ENCODE measurements at regions not wholly inside any gene's neighbourhood (a gene's known extent, or its start where the extent isn't known, plus 50 kb on each side); places are given as distances from the start of the nearest gene placed in this dataset.
"Not testable (repeated sequence)": the region's sequence is repeated elsewhere in the genome, so short reads cannot be mapped to it uniquely, and the experiment has no call there.

DNA sequence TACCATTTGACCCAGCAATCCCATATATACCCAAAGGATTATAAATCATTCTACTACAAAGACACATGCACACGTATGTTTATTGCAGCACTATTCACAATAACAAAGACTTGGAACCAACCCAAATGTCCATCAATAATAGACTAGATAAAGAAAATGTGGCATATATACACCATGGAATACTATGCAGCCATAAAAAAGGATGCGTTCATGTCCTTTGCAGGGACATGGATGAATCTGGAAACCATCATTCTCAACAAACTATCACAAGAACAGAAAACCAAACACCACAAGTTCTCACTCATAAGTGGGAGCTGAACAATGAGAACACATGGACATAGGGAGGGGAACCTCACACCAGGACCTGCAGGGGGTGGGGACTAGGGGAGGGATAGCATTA is 130.6 kb upstream of the DUSP22 start:
- DNase-seq; H3K27me3 ChIP-seq; H3K4me3 ChIP-seq; intact Hi-C loops (cut with DNase I); H3K4me1 ChIP-seq (ENCODE audit: insufficient read depth); H3K9me3 ChIP-seq; H3K27ac ChIP-seq; H3K36me3 ChIP-seq: not testable (repeated sequence)
- 75 to 87% (median 75%) methylated on average over 2 of the region's 2 CpGs for whole genome bisulfite sequencing, 3 donors

DNA sequence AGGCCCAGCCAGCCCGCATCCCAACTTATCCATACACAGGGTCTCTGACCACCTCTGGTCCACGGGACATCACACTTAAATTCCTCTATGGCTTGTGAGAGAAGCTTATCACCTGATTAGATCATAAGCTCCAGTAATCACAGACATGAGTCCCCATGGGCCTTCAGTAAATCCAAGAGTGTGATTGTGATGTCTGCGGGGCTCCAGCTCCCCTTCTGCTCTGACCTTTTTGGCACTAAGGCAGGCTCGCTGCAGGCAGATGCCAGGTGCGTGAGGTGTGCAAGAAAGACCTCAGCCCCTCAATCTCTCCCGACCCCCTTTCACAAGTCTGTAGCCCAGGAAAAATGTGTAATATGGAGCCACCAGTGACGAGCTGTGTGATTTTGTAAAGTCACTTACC is 127.6 kb upstream of the DUSP22 start:
- TF ChIP-seq POLR2A (IDR thresholded peaks at IDR 0.05) (no peak), EP300 (IDR thresholded peaks at IDR 0.05) (no peak)
- TF ChIP-seq, protein P1, sequence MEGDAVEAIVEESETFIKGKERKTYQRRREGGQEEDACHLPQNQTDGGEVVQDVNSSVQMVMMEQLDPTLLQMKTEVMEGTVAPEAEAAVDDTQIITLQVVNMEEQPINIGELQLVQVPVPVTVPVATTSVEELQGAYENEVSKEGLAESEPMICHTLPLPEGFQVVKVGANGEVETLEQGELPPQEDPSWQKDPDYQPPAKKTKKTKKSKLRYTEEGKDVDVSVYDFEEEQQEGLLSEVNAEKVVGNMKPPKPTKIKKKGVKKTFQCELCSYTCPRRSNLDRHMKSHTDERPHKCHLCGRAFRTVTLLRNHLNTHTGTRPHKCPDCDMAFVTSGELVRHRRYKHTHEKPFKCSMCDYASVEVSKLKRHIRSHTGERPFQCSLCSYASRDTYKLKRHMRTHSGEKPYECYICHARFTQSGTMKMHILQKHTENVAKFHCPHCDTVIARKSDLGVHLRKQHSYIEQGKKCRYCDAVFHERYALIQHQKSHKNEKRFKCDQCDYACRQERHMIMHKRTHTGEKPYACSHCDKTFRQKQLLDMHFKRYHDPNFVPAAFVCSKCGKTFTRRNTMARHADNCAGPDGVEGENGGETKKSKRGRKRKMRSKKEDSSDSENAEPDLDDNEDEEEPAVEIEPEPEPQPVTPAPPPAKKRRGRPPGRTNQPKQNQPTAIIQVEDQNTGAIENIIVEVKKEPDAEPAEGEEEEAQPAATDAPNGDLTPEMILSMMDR (IDR thresholded peaks at IDR 0.05) = no peak

DNA sequence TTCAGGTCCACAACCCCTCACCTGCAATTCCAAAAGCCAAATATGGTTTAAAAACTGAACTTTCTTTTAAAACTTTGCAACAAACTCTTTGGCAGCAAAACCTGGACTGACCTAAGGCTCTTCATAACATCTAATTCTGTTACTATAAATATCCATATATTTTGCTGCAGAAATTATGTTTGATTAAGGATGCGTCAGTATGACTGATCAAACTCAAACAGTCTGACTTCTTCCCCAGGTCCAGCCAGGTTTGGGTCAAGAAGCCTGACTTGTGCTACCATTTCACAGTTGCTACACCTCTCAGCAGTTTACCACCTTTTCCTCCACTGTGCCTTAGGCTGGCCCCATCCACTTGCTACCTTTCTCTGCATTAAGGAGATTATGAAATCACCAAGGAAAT is 127.0 kb upstream of the DUSP22 start:
- TF ChIP-seq POLR2A (IDR thresholded peaks at IDR 0.05) = no peak
- no peak for TF ChIP-seq EP300 (IDR thresholded peaks at IDR 0.05)
- TF ChIP-seq, protein P1 (IDR thresholded peaks at IDR 0.05) = no peak
- no peaks in the 10 kb centered on the region for H3K9me3 ChIP-seq
- no peak overlapping the region for H3K4me3 ChIP-seq
- H3K27me3 ChIP-seq = no peaks in the 10 kb centered on the region
- no peaks in the 10 kb centered on the region for H3K4me1 ChIP-seq (ENCODE audit: insufficient read depth)
- no peak overlapping the region for H3K27ac ChIP-seq
- intact Hi-C loops (cut with DNase I) = no loop called here
- 73 to 81% (median 81%) methylated on average over 1 of the region's 1 CpG for WGBS, 3 donors
- no peaks in the 10 kb centered on the region for H3K36me3 ChIP-seq
- no peak for DNase-seq

More for the DNA sequence above, 127.6 kb upstream of the DUSP22 start:
- intact Hi-C loops (cut with DNase I) = no loop called here
- H3K4me3 ChIP-seq = no peak overlapping the region
- no peaks in the 10 kb centered on the region for H3K9me3 ChIP-seq
- H3K27ac ChIP-seq = no peak overlapping the region
- 76 to 82% (median 81%) methylated on average over 7 of the region's 7 CpGs for WGBS, 3 donors
- no peaks in the 10 kb centered on the region for H3K4me1 ChIP-seq (ENCODE audit: insufficient read depth)
- DNase-seq = no peak
- no peaks in the 10 kb centered on the region for H3K36me3 ChIP-seq
- H3K27me3 ChIP-seq = no peaks in the 10 kb centered on the region

DNA sequence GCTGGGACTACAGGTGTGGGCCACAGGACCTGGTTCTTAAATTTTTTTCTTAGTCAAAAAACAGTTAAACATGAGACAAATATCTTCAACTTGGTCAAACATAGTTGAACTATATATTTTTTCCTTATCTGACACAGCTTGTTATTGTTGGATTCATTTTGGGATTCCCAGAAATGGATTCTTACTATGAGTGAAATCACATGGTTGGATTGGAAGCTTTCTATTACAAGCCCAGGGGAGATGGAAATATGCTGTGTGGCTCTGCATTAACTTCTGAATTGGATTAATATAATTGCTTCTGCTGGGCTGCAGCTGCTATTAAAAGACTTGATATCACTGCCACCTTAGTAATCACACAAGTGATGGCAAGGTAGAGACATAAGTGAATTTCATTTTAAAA is 126.4 kb upstream of the DUSP22 start:
- Histone ChIP-seq H3K27ac (no peak overlapping the region), H3K4me1 (ENCODE audit: insufficient read depth) (no peaks in the 10 kb centered on the region), H3K4me3 (no peak overlapping the region), H3K27me3 (no peaks in the 10 kb centered on the region), H3K36me3 (no peaks in the 10 kb centered on the region), H3K9me3 (no peaks in the 10 kb centered on the region)
- intact Hi-C loops (cut with DNase I) = no loop called here
- DNase-seq = no peak
- TF ChIP-seq EP300 (IDR thresholded peaks at IDR 0.05) = no peak
- TF ChIP-seq, protein P1 (IDR thresholded peaks at IDR 0.05) = no peak
- no peak for TF ChIP-seq POLR2A (IDR thresholded peaks at IDR 0.05)

DNA sequence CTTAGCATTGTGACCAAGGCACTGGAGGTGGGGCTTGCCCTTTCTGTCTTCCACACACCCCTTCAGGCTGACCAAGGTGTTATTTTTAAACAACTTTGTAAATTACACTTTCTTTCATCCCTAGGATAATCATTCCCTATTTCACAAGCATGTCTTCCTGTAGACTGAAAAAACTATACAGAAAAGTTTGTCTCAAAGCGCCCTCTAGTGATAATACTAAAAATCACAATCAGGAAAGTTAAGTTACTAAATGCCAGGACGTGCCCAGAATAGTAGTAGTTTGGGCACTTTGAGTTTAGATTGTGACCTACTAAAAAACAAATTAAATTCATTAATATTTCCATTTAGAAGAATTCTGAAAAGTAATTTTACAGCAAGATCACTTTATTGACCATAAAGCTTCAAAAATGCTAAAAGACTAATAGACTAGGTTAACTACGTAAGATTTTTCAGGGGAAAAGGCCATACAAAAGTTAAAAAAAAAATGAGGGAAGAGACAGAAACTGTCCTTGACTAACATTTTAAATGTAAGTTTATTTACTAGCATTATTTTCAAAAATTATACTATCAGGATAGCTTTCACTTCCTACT is 123.3 kb upstream of the DUSP22 start:
- Histone ChIP-seq H3K9me3 (no peaks in the 10 kb centered on the region), H3K4me1 (ENCODE audit: insufficient read depth) (no peaks in the 10 kb centered on the region), H3K4me3 (no peak overlapping the region), H3K36me3 (no peaks in the 10 kb centered on the region), H3K27me3 (no peaks in the 10 kb centered on the region), H3K27ac (no peak overlapping the region)
- WGBS, 3 donors = 24 to 27% (median 26%) methylated on average over 3 of the region's 3 CpGs
- intact Hi-C loops (cut with DNase I) = no loop called here
- DNase-seq = no peak
- TF ChIP-seq EP300 (IDR thresholded peaks at IDR 0.05) (no peak), POLR2A (IDR thresholded peaks at IDR 0.05) (no peak)
- TF ChIP-seq, protein P1 (IDR thresholded peaks at IDR 0.05) = peak in 1 of 3 donors; percentile 7
